ENCODE measurements at regions not wholly inside any gene's neighbourhood (a gene's known extent, or its start where the extent isn't known, plus 50 kb on each side); places are given as distances from the start of the nearest gene placed in this dataset.
"Not testable (repeated sequence)": the region's sequence is repeated elsewhere in the genome, so short reads cannot be mapped to it uniquely, and the experiment has no call there.

GRCh38 chr2:150689590-150689989, 202.1 kb upstream of the RND3 start:
- no peak for DNase-seq (ENCODE audit: low read depth in 4 of 4, low spot score in 2 of 4)

- DNase-seq (ENCODE audit: low read depth in 4 of 4, low spot score in 2 of 4), result no peak
Measured at GRCh38 chr2:150688016-150688415, 200.5 kb upstream of the RND3 start.

- no peak for DNase-seq (ENCODE audit: low read depth in 4 of 4, low spot score in 2 of 4)
Measured at GRCh38 chr2:150686391-150686790, 198.9 kb upstream of the RND3 start.

GRCh38 chr2:150681120-150681804, 193.8 kb upstream of the RND3 start:
- DNase-seq (ENCODE audit: low read depth in 4 of 4, low spot score in 2 of 4), result no peak

GRCh38 chr2:150679456-150680120, 192.1 kb upstream of the RND3 start:
- DNase-seq (ENCODE audit: low read depth in 4 of 4, low spot score in 2 of 4), result no peak

- no peak for DNase-seq (ENCODE audit: low read depth in 4 of 4, low spot score in 2 of 4)
Measured at GRCh38 chr2:150677551-150677950, 190.1 kb upstream of the RND3 start.

GRCh38 chr2:150676747-150677383, 189.4 kb upstream of the RND3 start:
- DNase-seq (ENCODE audit: low read depth in 4 of 4, low spot score in 2 of 4), result no peak

GRCh38 chr2:150675807-150676206, 188.3 kb upstream of the RND3 start:
- no peak for DNase-seq (ENCODE audit: low read depth in 4 of 4, low spot score in 2 of 4)

GRCh38 chr2:150674283-150674682, 186.8 kb upstream of the RND3 start:
- no peak for DNase-seq (ENCODE audit: low read depth in 4 of 4, low spot score in 2 of 4)

GRCh38 chr2:150672311-150672710, 184.8 kb upstream of the RND3 start:
- DNase-seq (ENCODE audit: low read depth in 4 of 4, low spot score in 2 of 4), result no peak

GRCh38 chr2:150669492-150669891, 182.0 kb upstream of the RND3 start:
- no peak for DNase-seq (ENCODE audit: low read depth in 4 of 4, low spot score in 2 of 4)

GRCh38 chr2:150667039-150667438, 179.6 kb upstream of the RND3 start:
- not testable (repeated sequence) for DNase-seq (ENCODE audit: low read depth in 4 of 4, low spot score in 2 of 4)

GRCh38 chr2:150663143-150663542, 175.7 kb upstream of the RND3 start:
- DNase-seq (ENCODE audit: low read depth in 4 of 4, low spot score in 2 of 4), result no peak

GRCh38 chr2:150656002-150656401, 168.5 kb upstream of the RND3 start:
- no peak for DNase-seq (ENCODE audit: low read depth in 4 of 4, low spot score in 2 of 4)

GRCh38 chr2:150653351-150653750, 165.9 kb upstream of the RND3 start:
- DNase-seq (ENCODE audit: low read depth in 4 of 4, low spot score in 2 of 4), result no peak

GRCh38 chr2:150647943-150648342, 160.5 kb upstream of the RND3 start:
- DNase-seq (ENCODE audit: low read depth in 4 of 4, low spot score in 2 of 4), result no peak

- no peak for DNase-seq (ENCODE audit: low read depth in 4 of 4, low spot score in 2 of 4)
Measured at GRCh38 chr2:150646746-150647145, 159.3 kb upstream of the RND3 start.

GRCh38 chr2:150644298-150645067, 157.0 kb upstream of the RND3 start:
- DNase-seq (ENCODE audit: low read depth in 4 of 4, low spot score in 2 of 4), result no peak

GRCh38 chr2:150643114-150643725, 155.8 kb upstream of the RND3 start:
- no peak for DNase-seq (ENCODE audit: low read depth in 4 of 4, low spot score in 2 of 4)

- DNase-seq (ENCODE audit: low read depth in 4 of 4, low spot score in 2 of 4), result no peak
Measured at GRCh38 chr2:150640039-150640438, 152.6 kb upstream of the RND3 start.

- DNase-seq (ENCODE audit: low read depth in 4 of 4, low spot score in 2 of 4), result no peak
Measured at GRCh38 chr2:150639383-150639782, 151.9 kb upstream of the RND3 start.
